Uterus (tissue), 3 donors: ENCODE measurements at regions not wholly inside any gene's neighbourhood (a gene's known extent, or its start where the extent isn't known, plus 50 kb on each side); places are given as distances from the start of the nearest gene placed in this dataset.

ENCODE experiments used
- DNase-seq, 2 donors: peaks; one replicate each; pipeline ENCODE4 v3.0.0-alpha.2; 2019 to 2020
- H3K27ac ChIP-seq, 2 donors: fragments of 200-600 bp; sonication (generic); 1 replicate in 1 of 2; 2 replicates in 1 of 2; pipeline ENCODE4 v1.5.1; 2016 to 2018
- H3K27me3 ChIP-seq, 2 donors: fragments of 200-600 bp; sonication (generic); one replicate each; pipeline ENCODE4 v1.5.1; 2018 to 2019; ENCODE audit warnings: control low read depth in 1 of 2
- H3K36me3 ChIP-seq, 2 donors: fragments of 200-600 bp; sonication (generic); one replicate each; pipeline ENCODE4 v1.5.1; 2019; ENCODE audit warnings: control low read depth in 1 of 2
- H3K4me1 ChIP-seq, 2 donors: fragments of 200-600 bp; sonication (generic); one replicate each; pipeline ENCODE4 v1.5.1; 2018 to 2019; ENCODE audit warnings: control low read depth in 1 of 2
- H3K4me3 ChIP-seq, 2 donors: fragments of 200-600 bp; sonication (generic); 1 replicate in 1 of 2; 2 replicates in 1 of 2; pipeline ENCODE4 v1.5.1; 2018 to 2019; ENCODE audit warnings: mild to moderate bottlenecking in 1 of 2
- H3K9me3 ChIP-seq, 2 donors: fragments of 200-600 bp; sonication (generic); one replicate each; pipeline ENCODE4 v1.5.1; 2019; ENCODE audit warnings: control low read depth in 1 of 2
- POLR2A ChIP-seq, 2 donors: fragments of 450-650 bp; IDR thresholded peaks; one replicate each; pipeline ENCODE4 v1.6.1; 2016; ENCODE audit warnings: antibody characterized with exemption in 2 of 2, mild to moderate bottlenecking in 1 of 2, moderate library complexity in 1 of 2
- intact Hi-C: fragments of 100-400 bp; cut with DNase I; formaldehyde crosslinking; loops from one replicate; pipeline ENCODE4 v1.15.1; 2023; ENCODE audit warnings: low total_unique reads
- TF ChIP-seq, protein P1 (sequence below), 4 experiments: fragments of 200-600 bp in 2 of 4; fragments of 450-650 bp in 2 of 4; sonication (generic) in 2 of 4; IDR thresholded peaks; one replicate each; pipeline ENCODE4 v1.5.1; 2016 to 2019; ENCODE audit warnings: antibody characterized with exemption in 4 of 4, mild to moderate bottlenecking in 2 of 4, moderate library complexity in 1 of 4
- donor health status: DM: yes; HTN: yes; CAD: no.

- no peak for DNase-seq
- Histone ChIP-seq H3K36me3 (no peaks in the 10 kb centered on the region), H3K27me3 (no peaks in the 10 kb centered on the region), H3K9me3 (no peaks in the 10 kb centered on the region), H3K4me1 (no peaks in the 10 kb centered on the region), H3K27ac (no peak overlapping the region), H3K4me3 (no peak overlapping the region)
- TF ChIP-seq POLR2A (IDR thresholded peaks at IDR 0.05) = no peak
- TF ChIP-seq, protein P1, sequence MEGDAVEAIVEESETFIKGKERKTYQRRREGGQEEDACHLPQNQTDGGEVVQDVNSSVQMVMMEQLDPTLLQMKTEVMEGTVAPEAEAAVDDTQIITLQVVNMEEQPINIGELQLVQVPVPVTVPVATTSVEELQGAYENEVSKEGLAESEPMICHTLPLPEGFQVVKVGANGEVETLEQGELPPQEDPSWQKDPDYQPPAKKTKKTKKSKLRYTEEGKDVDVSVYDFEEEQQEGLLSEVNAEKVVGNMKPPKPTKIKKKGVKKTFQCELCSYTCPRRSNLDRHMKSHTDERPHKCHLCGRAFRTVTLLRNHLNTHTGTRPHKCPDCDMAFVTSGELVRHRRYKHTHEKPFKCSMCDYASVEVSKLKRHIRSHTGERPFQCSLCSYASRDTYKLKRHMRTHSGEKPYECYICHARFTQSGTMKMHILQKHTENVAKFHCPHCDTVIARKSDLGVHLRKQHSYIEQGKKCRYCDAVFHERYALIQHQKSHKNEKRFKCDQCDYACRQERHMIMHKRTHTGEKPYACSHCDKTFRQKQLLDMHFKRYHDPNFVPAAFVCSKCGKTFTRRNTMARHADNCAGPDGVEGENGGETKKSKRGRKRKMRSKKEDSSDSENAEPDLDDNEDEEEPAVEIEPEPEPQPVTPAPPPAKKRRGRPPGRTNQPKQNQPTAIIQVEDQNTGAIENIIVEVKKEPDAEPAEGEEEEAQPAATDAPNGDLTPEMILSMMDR (IDR thresholded peaks at IDR 0.05) = no peak
- intact Hi-C loops = no loop called here
Observed at GRCh38 chr12:108438667-108439066, 76.4 kb upstream of the FICD start.

- H3K4me3 ChIP-seq = no peak overlapping the region
- no peak for DNase-seq
- no peaks in the 10 kb centered on the region for H3K27me3 ChIP-seq
- intact Hi-C loops = no loop called here
- H3K9me3 ChIP-seq = no peaks in the 10 kb centered on the region
- no peak for TF ChIP-seq POLR2A (IDR thresholded peaks at IDR 0.05)
- TF ChIP-seq, protein P1 (IDR thresholded peaks at IDR 0.05) = no peak
- H3K27ac ChIP-seq = no peak overlapping the region
- H3K4me1 ChIP-seq = no peaks in the 10 kb centered on the region
- no peaks in the 10 kb centered on the region for H3K36me3 ChIP-seq
Observed at GRCh38 chr12:108432423-108433121, 82.5 kb upstream of the FICD start.

DNA sequence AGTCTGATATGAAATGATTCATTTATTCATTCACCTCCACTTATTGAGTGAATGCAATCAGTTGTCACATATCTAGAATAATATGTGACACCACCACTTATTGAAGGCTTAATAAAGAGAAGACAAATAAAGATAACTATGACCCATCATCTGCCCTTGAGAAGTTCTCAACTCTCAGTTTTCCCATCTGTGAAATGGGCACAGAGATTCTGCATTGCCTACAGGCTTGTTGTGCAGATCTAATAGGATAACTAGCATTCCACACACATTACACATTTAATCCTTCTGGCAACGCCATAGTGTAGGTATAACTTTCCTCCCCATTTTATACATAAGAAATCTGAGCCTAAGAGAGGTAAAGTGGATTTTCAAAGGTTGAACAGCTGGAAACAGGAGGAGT, 84.2 kb upstream of the FICD start:
- Histone ChIP-seq H3K27me3 (no peaks in the 10 kb centered on the region), H3K4me1 (no peaks in the 10 kb centered on the region), H3K36me3 (no peaks in the 10 kb centered on the region), H3K4me3 (no peak overlapping the region), H3K27ac (no peak overlapping the region), H3K9me3 (no peaks in the 10 kb centered on the region)
- no peak for DNase-seq
- intact Hi-C loops = no loop called here
- TF ChIP-seq, protein P1 (IDR thresholded peaks at IDR 0.05) = no peak
- no peak for TF ChIP-seq POLR2A (IDR thresholded peaks at IDR 0.05)

DNA sequence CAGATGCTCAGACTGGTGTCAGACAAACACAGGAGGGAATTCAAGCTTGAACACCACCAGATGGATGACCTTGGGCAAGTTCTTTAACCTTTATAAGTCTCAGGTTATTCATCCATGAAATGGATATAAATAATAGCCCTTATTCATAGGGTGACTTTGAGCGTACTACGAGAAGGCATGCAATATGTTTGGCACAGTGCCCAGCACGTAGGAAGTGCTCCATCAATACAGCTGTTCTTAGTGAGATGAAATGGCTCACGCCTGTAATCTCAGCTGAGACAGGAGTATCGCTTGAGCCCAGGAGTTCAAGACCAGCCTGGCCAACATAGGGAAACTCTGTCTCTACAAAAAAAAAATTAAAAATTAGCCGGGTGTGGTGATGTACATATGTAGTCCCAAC, 84.8 kb upstream of the FICD start:
- no peak for DNase-seq
- Histone ChIP-seq H3K27me3 (no peaks in the 10 kb centered on the region), H3K36me3 (no peaks in the 10 kb centered on the region), H3K27ac (no peak overlapping the region), H3K9me3 (no peaks in the 10 kb centered on the region), H3K4me3 (no peak overlapping the region), H3K4me1 (no peaks in the 10 kb centered on the region)
- intact Hi-C loops = no loop called here
- no peak for TF ChIP-seq POLR2A (IDR thresholded peaks at IDR 0.05)
- TF ChIP-seq, protein P1 (IDR thresholded peaks at IDR 0.05) = no peak

DNA sequence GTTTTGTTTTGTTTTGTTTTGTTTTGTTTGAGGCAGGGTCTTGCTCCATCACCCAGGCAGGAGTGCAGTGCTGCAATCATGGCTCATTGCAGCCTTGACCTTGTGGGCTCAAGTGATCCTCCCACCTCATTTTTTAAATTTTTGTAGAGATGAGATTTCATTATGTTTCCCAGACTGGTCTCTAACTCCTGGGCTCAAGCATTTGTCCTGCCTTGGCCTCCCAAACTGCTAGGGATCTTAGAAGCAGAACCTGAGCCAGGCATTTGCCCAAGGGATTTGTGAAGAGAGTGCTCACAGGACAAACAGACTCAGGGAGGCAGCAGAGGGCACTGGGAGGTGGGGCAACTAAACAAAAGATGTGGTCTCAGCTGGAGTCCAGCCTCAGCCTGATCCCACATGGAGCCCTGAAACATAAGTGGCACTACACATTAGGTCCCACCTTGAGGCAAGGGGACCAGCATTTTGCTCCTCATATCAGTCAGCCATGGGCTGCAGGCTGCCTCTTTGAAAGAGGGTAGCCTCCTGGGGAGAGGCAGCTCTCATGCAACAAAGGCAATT, 86.2 kb upstream of the CMKLR1 start:
- no peaks in the 10 kb centered on the region for H3K36me3 ChIP-seq
- H3K9me3 ChIP-seq = no peaks in the 10 kb centered on the region
- no peak overlapping the region for H3K27ac ChIP-seq
- H3K27me3 ChIP-seq = no peaks in the 10 kb centered on the region
- DNase-seq = no peak
- H3K4me1 ChIP-seq = no peaks in the 10 kb centered on the region
- no peak for TF ChIP-seq POLR2A (IDR thresholded peaks at IDR 0.05)
- TF ChIP-seq, protein P1 (IDR thresholded peaks at IDR 0.05) = no peak
- intact Hi-C loops = no loop called here
- no peak overlapping the region for H3K4me3 ChIP-seq
